Suprapubic skin (tissue), 4 donors: ENCODE measurements at regions not wholly inside any gene's neighbourhood (a gene's known extent, or its start where the extent isn't known, plus 50 kb on each side); places are given as distances from the start of the nearest gene placed in this dataset.

Experiments
- CTCF ChIP-seq, 2 donors: fragments of 200-600 bp in 1 of 2; fragments of 450-650 bp in 1 of 2; sonication (generic) in 1 of 2; IDR thresholded peaks; one replicate each; pipeline ENCODE4 v1.5.1; 2016 to 2019; ENCODE audit warnings: antibody characterized with exemption in 2 of 2, mild to moderate bottlenecking in 1 of 2, moderate library complexity in 1 of 2
- EP300 ChIP-seq: sonication (generic); formaldehyde crosslinking; IDR thresholded peaks from one replicate; pipeline ENCODE4 v1.6.1; 2017; ENCODE audit warnings: antibody characterized with exemption
- POLR2A ChIP-seq, 2 donors: fragments of 450-650 bp; IDR thresholded peaks; one replicate each; pipeline ENCODE4 v1.6.1; 2017; ENCODE audit warnings: antibody characterized with exemption in 2 of 2, mild to moderate bottlenecking in 2 of 2, moderate library complexity in 2 of 2
- POLR2AphosphoS5 ChIP-seq, 3 donors: sonication (generic); formaldehyde crosslinking; IDR thresholded peaks; one replicate each; pipeline ENCODE4 v1.6.1; 2017; ENCODE audit warnings: antibody characterized with exemption in 3 of 3

GRCh38 chr10:8352171-8353075 lies 297.9 kb downstream of the GATA3 start:
- TF ChIP-seq POLR2A (IDR thresholded peaks at IDR 0.05): no peak
- no peak for TF ChIP-seq CTCF (IDR thresholded peaks at IDR 0.05)
- no peak for TF ChIP-seq EP300
- no peak for TF ChIP-seq POLR2AphosphoS5 (IDR thresholded peaks at IDR 0.05)
